BE2C (cell line): ENCODE measurements at regions not wholly inside any gene's neighbourhood (a gene's known extent, or its start where the extent isn't known, plus 50 kb on each side); places are given as distances from the start of the nearest gene placed in this dataset.

Source experiments
- DNase-seq: peaks from one replicate; pipeline ENCODE4 v3.0.0-alpha.2; 2020
- H3K27me3 ChIP-seq: fragments of 250-450 bp; sonication (Bioruptor Pico); 2 replicates; pipeline ENCODE4 v1.5.1; 2020; ENCODE audit warnings: mild to moderate bottlenecking
- H3K36me3 ChIP-seq: fragments of 250-450 bp; sonication (Bioruptor Pico); 2 replicates; pipeline ENCODE4 v1.5.1; 2020; ENCODE audit warnings: mild to moderate bottlenecking
- H3K4me1 ChIP-seq: fragments of 250-450 bp; sonication (Bioruptor Pico); 2 replicates; pipeline ENCODE4 v1.5.1; 2020
- H3K4me3 ChIP-seq: 2 replicates; pipeline ENCODE4 v1.5.1; 2011; ENCODE audit warnings: low read depth, low read length
- H3K9me3 ChIP-seq: fragments of 250-450 bp; sonication (Bioruptor Pico); 2 replicates; pipeline ENCODE4 v1.5.1; 2020
- TF ChIP-seq, protein P1 (sequence below): IDR thresholded peaks from 2 replicates; pipeline ENCODE4 v1.5.1; 2012; ENCODE audit warnings: mild to moderate bottlenecking, low read depth, low read length

DNA sequence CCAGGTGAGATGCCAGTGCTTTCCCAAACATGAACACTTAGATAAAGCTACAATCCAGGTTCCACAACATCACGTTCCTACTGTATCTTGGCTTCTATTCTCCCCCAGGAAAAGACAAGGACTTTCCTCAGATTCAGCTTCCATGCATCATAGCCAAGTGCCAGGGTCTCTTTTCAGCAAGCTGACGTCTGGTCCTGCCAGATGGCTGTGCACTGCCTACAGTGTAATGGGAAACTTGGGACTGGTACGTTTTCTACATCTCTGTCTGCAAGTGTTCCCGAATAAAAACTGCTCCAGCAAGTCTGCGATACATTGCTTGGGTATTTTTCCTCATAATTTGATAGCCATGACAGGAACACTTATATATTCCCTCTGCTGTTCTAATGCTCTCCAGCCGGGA is 412.5 kb downstream of the FAM181B start:
- Histone ChIP-seq H3K27me3 (no peaks in the 10 kb centered on the region), H3K4me1 (no peaks in the 10 kb centered on the region), H3K36me3 (no peaks in the 10 kb centered on the region), H3K4me3 (no peak overlapping the region), H3K9me3 (no peaks in the 10 kb centered on the region)
- no peak for DNase-seq
- TF ChIP-seq, protein P1, sequence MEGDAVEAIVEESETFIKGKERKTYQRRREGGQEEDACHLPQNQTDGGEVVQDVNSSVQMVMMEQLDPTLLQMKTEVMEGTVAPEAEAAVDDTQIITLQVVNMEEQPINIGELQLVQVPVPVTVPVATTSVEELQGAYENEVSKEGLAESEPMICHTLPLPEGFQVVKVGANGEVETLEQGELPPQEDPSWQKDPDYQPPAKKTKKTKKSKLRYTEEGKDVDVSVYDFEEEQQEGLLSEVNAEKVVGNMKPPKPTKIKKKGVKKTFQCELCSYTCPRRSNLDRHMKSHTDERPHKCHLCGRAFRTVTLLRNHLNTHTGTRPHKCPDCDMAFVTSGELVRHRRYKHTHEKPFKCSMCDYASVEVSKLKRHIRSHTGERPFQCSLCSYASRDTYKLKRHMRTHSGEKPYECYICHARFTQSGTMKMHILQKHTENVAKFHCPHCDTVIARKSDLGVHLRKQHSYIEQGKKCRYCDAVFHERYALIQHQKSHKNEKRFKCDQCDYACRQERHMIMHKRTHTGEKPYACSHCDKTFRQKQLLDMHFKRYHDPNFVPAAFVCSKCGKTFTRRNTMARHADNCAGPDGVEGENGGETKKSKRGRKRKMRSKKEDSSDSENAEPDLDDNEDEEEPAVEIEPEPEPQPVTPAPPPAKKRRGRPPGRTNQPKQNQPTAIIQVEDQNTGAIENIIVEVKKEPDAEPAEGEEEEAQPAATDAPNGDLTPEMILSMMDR, result no peak

DNA sequence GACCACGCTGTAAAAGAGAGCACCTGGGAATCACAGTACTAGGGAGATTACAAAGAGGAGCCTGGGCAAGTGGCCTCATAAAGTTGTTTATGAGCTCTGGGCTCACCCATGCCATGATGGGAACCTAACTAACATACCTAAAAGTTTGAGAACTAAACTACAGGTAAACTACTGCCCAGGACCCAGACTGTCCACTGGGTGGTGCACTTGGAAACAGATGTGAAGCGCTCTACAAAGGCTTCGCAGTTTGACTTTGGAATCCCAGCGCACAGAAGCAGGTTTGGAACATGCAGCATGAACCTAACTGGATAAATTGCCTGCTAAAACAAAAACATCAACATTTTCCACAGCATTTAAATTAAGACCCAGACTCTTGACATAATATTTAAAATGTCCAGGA is 418.6 kb downstream of the FAM181B start:
- Histone ChIP-seq H3K27me3 (no peaks in the 10 kb centered on the region), H3K4me3 (no peak overlapping the region), H3K4me1 (no peaks in the 10 kb centered on the region), H3K9me3 (no peaks in the 10 kb centered on the region), H3K36me3 (no peaks in the 10 kb centered on the region)
- TF ChIP-seq, protein P1, result peak; percentile 61
- peak; percentile 33 for DNase-seq

DNA sequence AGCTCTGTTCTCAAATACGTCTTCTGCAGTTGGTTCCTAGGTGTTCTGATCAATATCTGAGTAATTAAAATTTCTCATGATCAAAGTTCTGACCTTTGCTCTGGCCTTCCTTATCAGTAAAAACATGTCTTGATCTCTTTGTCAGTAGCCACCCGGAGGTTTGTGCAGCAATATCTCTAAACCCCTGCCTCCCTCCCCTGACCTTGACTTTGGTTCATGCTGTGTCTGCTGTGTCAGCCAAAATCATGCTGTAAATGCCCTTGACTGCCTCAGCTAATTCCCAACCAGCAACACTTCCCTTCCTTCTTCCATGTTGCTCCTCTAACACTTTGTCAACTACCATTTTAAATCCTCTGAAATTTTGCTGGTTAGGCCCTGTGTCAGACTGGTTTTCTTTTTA is 424.7 kb downstream of the FAM181B start:
- H3K27me3 ChIP-seq, result no peaks in the 10 kb centered on the region
- H3K9me3 ChIP-seq, result no peaks in the 10 kb centered on the region
- no peak for DNase-seq
- no peaks in the 10 kb centered on the region for H3K4me1 ChIP-seq
- H3K36me3 ChIP-seq, result no peaks in the 10 kb centered on the region
- TF ChIP-seq, protein P1, result no peak
- no peak overlapping the region for H3K4me3 ChIP-seq

DNA sequence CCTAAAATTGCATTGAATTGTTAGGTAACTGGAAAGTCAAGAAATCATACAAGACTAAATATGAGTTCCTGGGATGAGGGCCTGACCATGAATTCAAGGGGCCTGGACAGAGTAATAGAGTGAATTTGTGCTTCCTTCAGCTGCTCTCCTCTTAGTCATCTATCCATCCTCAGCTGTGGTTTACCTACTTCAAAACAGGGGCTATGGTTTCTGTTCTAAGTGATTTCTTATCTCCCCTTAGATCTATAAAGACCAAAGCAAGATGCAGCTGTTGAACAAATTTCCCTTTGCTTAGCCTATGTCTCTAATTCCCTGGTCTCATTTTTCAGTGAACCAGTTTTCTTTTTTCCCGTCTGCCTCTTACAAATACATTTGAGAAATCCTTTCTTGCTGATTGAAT is 428.5 kb downstream of the FAM181B start:
- no peak for DNase-seq
- H3K36me3 ChIP-seq, result no peaks in the 10 kb centered on the region
- H3K9me3 ChIP-seq, result no peaks in the 10 kb centered on the region
- H3K4me1 ChIP-seq, result no peaks in the 10 kb centered on the region
- TF ChIP-seq, protein P1, result no peak
- H3K27me3 ChIP-seq, result no peaks in the 10 kb centered on the region
- H3K4me3 ChIP-seq, result no peak overlapping the region

DNA sequence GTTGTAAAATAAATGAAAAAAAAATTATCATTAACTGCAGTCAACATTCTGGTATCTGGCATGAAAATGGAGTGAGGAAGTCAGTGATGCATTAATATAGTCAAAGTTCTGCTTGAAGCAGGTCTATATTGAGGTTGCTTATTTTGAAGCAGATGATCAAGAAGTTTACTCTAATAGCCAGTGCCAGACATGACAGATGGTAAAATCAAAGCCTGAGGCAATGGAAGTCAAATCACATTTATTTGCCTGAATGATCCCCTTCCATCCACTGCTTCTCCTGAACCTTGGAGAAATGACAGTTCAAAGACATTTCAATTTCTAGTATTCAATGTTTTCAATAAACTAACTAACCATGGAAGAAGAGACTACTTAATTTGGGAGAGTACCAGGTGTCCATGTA is 430.0 kb downstream of the FAM181B start:
- no peak for DNase-seq
- no peaks in the 10 kb centered on the region for H3K36me3 ChIP-seq
- TF ChIP-seq, protein P1, result no peak
- no peaks in the 10 kb centered on the region for H3K27me3 ChIP-seq
- no peaks in the 10 kb centered on the region for H3K9me3 ChIP-seq
- no peaks in the 10 kb centered on the region for H3K4me1 ChIP-seq
- no peak overlapping the region for H3K4me3 ChIP-seq

DNA sequence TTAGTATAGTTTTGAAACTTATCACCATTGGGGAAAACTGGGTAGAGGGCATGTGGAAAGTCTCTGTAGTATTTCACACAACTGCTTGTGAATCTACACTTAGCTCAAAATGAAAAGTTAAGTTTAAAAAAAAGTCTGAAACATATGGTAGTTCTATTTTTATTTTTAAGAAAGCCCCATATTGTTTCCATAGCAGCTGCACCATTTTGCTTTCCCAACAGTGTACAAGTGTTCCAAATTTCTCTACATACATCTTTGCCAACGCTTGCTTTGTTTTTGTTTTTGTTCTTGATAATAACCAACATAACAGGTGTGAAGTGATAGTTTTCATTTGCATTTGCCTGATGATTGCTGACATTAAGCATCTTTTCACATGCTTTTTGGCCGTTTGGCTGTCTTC is 445.2 kb downstream of the FAM181B start:
- H3K27me3 ChIP-seq, result no peaks in the 10 kb centered on the region
- H3K9me3 ChIP-seq, result no peaks in the 10 kb centered on the region
- no peak overlapping the region for H3K4me3 ChIP-seq
- TF ChIP-seq, protein P1, result no peak
- no peaks in the 10 kb centered on the region for H3K36me3 ChIP-seq
- no peaks in the 10 kb centered on the region for H3K4me1 ChIP-seq
- no peak for DNase-seq
